HEK293 (cell line): ENCODE measurements at regions not wholly inside any gene's neighbourhood (a gene's known extent, or its start where the extent isn't known, plus 50 kb on each side); places are given as distances from the start of the nearest gene placed in this dataset.

ENCODE experiments used
- CTCF ChIA-PET: fragments of 350-600 bp; formaldehyde crosslinking; extraction: SDS; loops from one replicate; lab custom pipeline; 2021; ENCODE audit warnings: antibody characterized with exemption; lab: Yijun Ruan, JAX
- POLR2A ChIA-PET: fragments of 300-600 bp; formaldehyde crosslinking; extraction: SDS; loops from one replicate; lab custom pipeline; 2020; ENCODE audit warnings: antibody characterized with exemption, inconsistent platforms; lab: Yijun Ruan, JAX
- H3K27ac ChIP-seq: fragments of 200-500 bp; sonication (Bioruptor generic); 2 replicates; pipeline ENCODE4 v1.5.1; 2014; ENCODE audit warnings: low read depth, low read length, control low read depth, inconsistent platforms; ENCODE audit errors: extremely low read depth
- H3K36me3 ChIP-seq, 2 experiments: fragments of 200-500 bp in 1 of 2; sonication (Bioruptor generic) in 1 of 2; 1 replicate in 1 of 2; 2 replicates in 1 of 2; pipeline ENCODE4 v1.5.1; 2014 to 2017; ENCODE audit warnings: inconsistent platforms in 2 of 2, low read length in 2 of 2; ENCODE audit not compliant: control insufficient read depth in 2 of 2, insufficient read depth in 1 of 2
- H3K4me1 ChIP-seq: fragments of 200-500 bp; sonication (Bioruptor generic); 2 replicates; pipeline ENCODE4 v1.5.1; 2014; ENCODE audit warnings: mild to moderate bottlenecking, low read length, inconsistent platforms; ENCODE audit not compliant: control insufficient read depth, insufficient read depth
- H3K4me3 ChIP-seq: 2 replicates; pipeline ENCODE4 v1.5.1; 2011; ENCODE audit warnings: low read depth, mild to moderate bottlenecking, control low read depth, low read length, moderate library complexity
- H3K9me3 ChIP-seq: fragments of 200-500 bp; sonication (Bioruptor generic); 2 replicates; pipeline ENCODE4 v1.5.1; 2014; ENCODE audit warnings: low read depth, low read length, inconsistent platforms; ENCODE audit not compliant: control insufficient read depth, insufficient read depth
- BCL11B ChIP-seq: fragments of 450-650 bp; formaldehyde crosslinking; IDR thresholded peaks from 2 replicates; pipeline ENCODE4 v1.5.1; 2016; ENCODE audit warnings: low read depth, missing biosample characterization, missing genetic modification characterization
- CTCF ChIP-seq: fragments of 450-650 bp; formaldehyde crosslinking; IDR thresholded peaks from 2 replicates; pipeline ENCODE4 v1.5.1; 2016; ENCODE audit warnings: missing biosample characterization, missing genetic modification characterization
- GLI2 ChIP-seq: fragments of 450-650 bp; formaldehyde crosslinking; IDR thresholded peaks from 2 replicates; pipeline ENCODE4; 2017; ENCODE audit warnings: missing biosample characterization, missing genetic modification characterization, low read depth, borderline replicate concordance
- GLIS2 ChIP-seq: fragments of 450-650 bp; formaldehyde crosslinking; IDR thresholded peaks from 2 replicates; pipeline ENCODE4 v1.5.1; 2016; ENCODE audit warnings: missing biosample characterization, missing genetic modification characterization
- KLF17 ChIP-seq: fragments of 450-650 bp; formaldehyde crosslinking; IDR thresholded peaks from 2 replicates; pipeline ENCODE4 v1.5.1; 2016; ENCODE audit warnings: missing biosample characterization, missing genetic modification characterization
- KLF9 ChIP-seq: fragments of 450-650 bp; formaldehyde crosslinking; IDR thresholded peaks from 2 replicates; pipeline ENCODE4 v1.5.1; 2016; ENCODE audit warnings: missing biosample characterization, missing genetic modification characterization, low read depth
- OVOL3 ChIP-seq: fragments of 450-650 bp; formaldehyde crosslinking; IDR thresholded peaks from 2 replicates; pipeline ENCODE4 v1.5.1; 2016; ENCODE audit warnings: missing biosample characterization, missing genetic modification characterization
- PRDM6 ChIP-seq: fragments of 450-650 bp; formaldehyde crosslinking; IDR thresholded peaks from 2 replicates; pipeline ENCODE4 v1.5.1; 2017; ENCODE audit warnings: missing biosample characterization, missing genetic modification characterization
- TCF7L2 ChIP-seq: IDR thresholded peaks from 2 replicates; pipeline ENCODE4 v1.6.1; 2011; ENCODE audit warnings: low read depth, mild to moderate bottlenecking, inconsistent platforms, low read length, moderate library complexity, borderline replicate concordance
- ZBTB11 ChIP-seq: fragments of 450-650 bp; formaldehyde crosslinking; conservative IDR thresholded peaks from 2 replicates; pipeline ENCODE4 v1.5.1; 2016; ENCODE audit warnings: low read depth, missing biosample characterization, missing genetic modification characterization
- ZBTB6 ChIP-seq: fragments of 450-650 bp; formaldehyde crosslinking; IDR thresholded peaks from 2 replicates; pipeline ENCODE4 v1.5.1; 2017; ENCODE audit warnings: missing biosample characterization, missing genetic modification characterization
- ZFP69B ChIP-seq: fragments of 450-650 bp; formaldehyde crosslinking; IDR thresholded peaks from 2 replicates; pipeline ENCODE4 v1.5.1; 2016; ENCODE audit warnings: missing biosample characterization, missing genetic modification characterization
- ZIC2 ChIP-seq: fragments of 450-650 bp; formaldehyde crosslinking; IDR thresholded peaks from 2 replicates; pipeline ENCODE4 v1.5.1; 2016; ENCODE audit warnings: missing biosample characterization, missing genetic modification characterization
- ZNF10 ChIP-seq: fragments of 450-650 bp; formaldehyde crosslinking; IDR thresholded peaks from 2 replicates; pipeline ENCODE4 v1.5.1; 2017; ENCODE audit warnings: missing biosample characterization, missing genetic modification characterization
- ZNF121 ChIP-seq: fragments of 450-650 bp; formaldehyde crosslinking; IDR thresholded peaks from 2 replicates; pipeline ENCODE4 v1.5.1; 2016; ENCODE audit warnings: missing biosample characterization, missing genetic modification characterization
- ZNF138 ChIP-seq: fragments of 450-650 bp; formaldehyde crosslinking; IDR thresholded peaks from 2 replicates; pipeline ENCODE4 v1.5.1; 2016; ENCODE audit warnings: missing biosample characterization, missing genetic modification characterization, borderline replicate concordance
- ZNF16 ChIP-seq: fragments of 450-650 bp; formaldehyde crosslinking; IDR thresholded peaks from 2 replicates; pipeline ENCODE4 v1.5.1; 2016; ENCODE audit warnings: low read depth, missing biosample characterization, missing genetic modification characterization
- ZNF221 ChIP-seq: fragments of 450-650 bp; formaldehyde crosslinking; IDR thresholded peaks from 2 replicates; pipeline ENCODE4 v1.5.1; 2017; ENCODE audit warnings: missing biosample characterization, missing genetic modification characterization, borderline replicate concordance
- ZNF292 ChIP-seq: fragments of 450-650 bp; formaldehyde crosslinking; IDR thresholded peaks from 2 replicates; pipeline ENCODE4 v1.5.1; 2016; ENCODE audit warnings: low read depth, missing biosample characterization, missing genetic modification characterization, borderline replicate concordance
- ZNF366 ChIP-seq: fragments of 450-650 bp; formaldehyde crosslinking; conservative IDR thresholded peaks from 2 replicates; pipeline ENCODE4 v1.5.1; 2016; ENCODE audit warnings: missing biosample characterization, missing genetic modification characterization
- ZNF426 ChIP-seq: fragments of 450-650 bp; formaldehyde crosslinking; IDR thresholded peaks from 2 replicates; pipeline ENCODE4 v1.5.1; 2017; ENCODE audit warnings: missing biosample characterization, missing genetic modification characterization, mild to moderate bottlenecking, inconsistent platforms, moderate library complexity
- ZNF558 ChIP-seq: fragments of 450-650 bp; formaldehyde crosslinking; IDR thresholded peaks from 2 replicates; pipeline ENCODE4 v1.5.1; 2016; ENCODE audit warnings: missing biosample characterization, missing genetic modification characterization
- ZNF580 ChIP-seq: fragments of 450-650 bp; formaldehyde crosslinking; IDR thresholded peaks from 2 replicates; pipeline ENCODE4 v1.5.1; 2016; ENCODE audit warnings: missing biosample characterization, missing genetic modification characterization
- ZNF610 ChIP-seq: fragments of 450-650 bp; formaldehyde crosslinking; IDR thresholded peaks from 2 replicates; pipeline ENCODE4 v1.5.1; 2016; ENCODE audit warnings: missing biosample characterization, missing genetic modification characterization, borderline replicate concordance
- ZNF621 ChIP-seq: fragments of 450-650 bp; formaldehyde crosslinking; IDR thresholded peaks from 2 replicates; pipeline ENCODE4 v1.5.1; 2017; ENCODE audit warnings: missing biosample characterization, missing genetic modification characterization
- ZNF785 ChIP-seq: fragments of 450-650 bp; formaldehyde crosslinking; IDR thresholded peaks from 2 replicates; pipeline ENCODE4 v1.5.1; 2016; ENCODE audit warnings: missing biosample characterization, missing genetic modification characterization
- ZNF791 ChIP-seq: fragments of 450-650 bp; formaldehyde crosslinking; IDR thresholded peaks from 2 replicates; pipeline ENCODE4 v1.5.1; 2016; ENCODE audit warnings: missing biosample characterization, missing genetic modification characterization
- ZNF830 ChIP-seq: fragments of 450-650 bp; IDR thresholded peaks from 2 replicates; pipeline ENCODE4 v1.5.0; 2018; ENCODE audit warnings: missing biosample characterization, missing genetic modification characterization, low read depth, mild to moderate bottlenecking, moderate library complexity

- POLR2A ChIA-PET = no interaction called here
- no peaks in the 10 kb centered on the region for H3K9me3 ChIP-seq
- no peak overlapping the region for H3K4me3 ChIP-seq
- CTCF ChIA-PET = interaction anchor here (1.3 kb wide), 1 partner anchor 14 kb away, joined by 4 read pairs; no protein-coding TSS in a partner anchor
- no peaks in the 10 kb centered on the region for H3K4me1 ChIP-seq
- TF ChIP-seq GLIS2 (tag by site-specific recombination) = no peak
- TF ChIP-seq ZFP69B = no peak
- TF ChIP-seq ZNF292 (tag by site-specific recombination) = no peak
- TF ChIP-seq ZIC2 (tag by site-specific recombination) = no peak
- no peak for TF ChIP-seq ZNF580 (tag by site-specific recombination)
- no peak for TF ChIP-seq ZNF426 (tag by site-specific recombination)
- no peak for TF ChIP-seq ZNF16 (tag by site-specific recombination)
- no peak for TF ChIP-seq ZNF785 (tag by site-specific recombination)
- TF ChIP-seq KLF9 (tag by site-specific recombination) = no peak
- no peak for TF ChIP-seq ZNF121 (tag by site-specific recombination)
- no peak for TF ChIP-seq PRDM6 (tag by site-specific recombination)
- TF ChIP-seq ZNF10 = no peak
- no peak for TF ChIP-seq KLF17
- TF ChIP-seq ZNF558 (tag by site-specific recombination) = no peak
- no peak for TF ChIP-seq ZNF621 (tag by site-specific recombination)
- no peak for TF ChIP-seq GLI2 (tag by site-specific recombination)
- no peak overlapping the region for H3K27ac ChIP-seq
- no peaks in the 10 kb centered on the region for H3K36me3 ChIP-seq
Observed at GRCh38 chr7:80008039-80008438, 126.6 kb upstream of the GNAI1 start.

GRCh38 chr7:80002865-80003264, 131.8 kb upstream of the GNAI1 start:
- H3K9me3 ChIP-seq = no peaks in the 10 kb centered on the region
- ChIA-PET POLR2A (no interaction called here), CTCF (no interaction called here)
- no peaks in the 10 kb centered on the region for H3K4me1 ChIP-seq
- no peak overlapping the region for H3K27ac ChIP-seq
- no peak overlapping the region for H3K4me3 ChIP-seq
- H3K36me3 ChIP-seq = no peaks in the 10 kb centered on the region
- no peak for TF ChIP-seq TCF7L2
- no peak for TF ChIP-seq ZBTB6 (tag by site-specific recombination)
- no peak for TF ChIP-seq ZNF791 (tag by site-specific recombination)
- no peak for TF ChIP-seq BCL11B
- TF ChIP-seq ZBTB11 (tag by site-specific recombination) = no peak
- TF ChIP-seq ZNF138 (tag by site-specific recombination) = no peak
- no peak for TF ChIP-seq CTCF
- TF ChIP-seq ZNF366 = no peak
- TF ChIP-seq ZNF830 (tag by site-specific recombination) = no peak
- TF ChIP-seq ZNF221 (tag by site-specific recombination) = no peak
- TF ChIP-seq OVOL3 = no peak
- TF ChIP-seq ZNF610 = no peak
